GM18517 (cell line): ENCODE measurements at regions not wholly inside any gene's neighbourhood (a gene's known extent, or its start where the extent isn't known, plus 50 kb on each side); places are given as distances from the start of the nearest gene placed in this dataset.
"Not testable (repeated sequence)": the region's sequence is repeated elsewhere in the genome, so short reads cannot be mapped to it uniquely, and the experiment has no call there.

Experiments
- ATAC-seq: cut with Tn5 transposase; IDR thresholded peaks from one replicate; pipeline ENCODE4 v1.9.1; 2021; ENCODE audit warnings: mild to moderate bottlenecking, moderate library complexity; ENCODE audit not compliant: unreplicated experiment

- no peak for ATAC-seq
These were observed 61.4 kb downstream of the DDX53 start for GRCh38 chrX:23061116-23061515.

- ATAC-seq = no peak
These were observed 62.6 kb downstream of the DDX53 start for GRCh38 chrX:23062359-23062758.

GRCh38 chrX:23066588-23067281 lies 67.0 kb downstream of the DDX53 start:
- no peak for ATAC-seq

GRCh38 chrX:23075461-23075860 lies 75.7 kb downstream of the DDX53 start:
- not testable (repeated sequence) for ATAC-seq

GRCh38 chrX:23079347-23079746 lies 79.6 kb downstream of the DDX53 start:
- ATAC-seq = no peak

- no peak for ATAC-seq
These were observed 101.1 kb downstream of the DDX53 start for GRCh38 chrX:23100826-23101225.

GRCh38 chrX:23103546-23103945 lies 103.8 kb downstream of the DDX53 start:
- ATAC-seq = no peak

GRCh38 chrX:23114241-23114640 lies 114.5 kb downstream of the DDX53 start:
- no peak for ATAC-seq

GRCh38 chrX:23115651-23116050 lies 115.9 kb downstream of the DDX53 start:
- no peak for ATAC-seq

- ATAC-seq = no peak
These were observed 118.4 kb downstream of the DDX53 start for GRCh38 chrX:23118163-23118562.

GRCh38 chrX:23118890-23119527 lies 119.2 kb downstream of the DDX53 start:
- ATAC-seq = no peak

- no peak for ATAC-seq
These were observed 127.8 kb downstream of the DDX53 start for GRCh38 chrX:23127586-23127985.

- no peak for ATAC-seq
These were observed 133.8 kb downstream of the DDX53 start for GRCh38 chrX:23133551-23133950.

- ATAC-seq = no peak
These were observed 134.4 kb downstream of the DDX53 start for GRCh38 chrX:23134136-23134535.

- no peak for ATAC-seq
These were observed 137.1 kb downstream of the DDX53 start for GRCh38 chrX:23136816-23137215.

- no peak for ATAC-seq
These were observed 166.4 kb upstream of the PTCHD1 start for GRCh38 chrX:23168291-23168690.

- peak; percentile 59 for ATAC-seq
These were observed 148.7 kb upstream of the PTCHD1 start for GRCh38 chrX:23185951-23186350.

- ATAC-seq = no peak
These were observed 146.8 kb upstream of the PTCHD1 start for GRCh38 chrX:23187819-23188218.

- ATAC-seq = no peak
These were observed 139.6 kb upstream of the PTCHD1 start for GRCh38 chrX:23194885-23195554.

- no peak for ATAC-seq
These were observed 138.9 kb upstream of the PTCHD1 start for GRCh38 chrX:23195761-23196160.

- ATAC-seq = no peak
These were observed 132.9 kb upstream of the PTCHD1 start for GRCh38 chrX:23201706-23202105.

GRCh38 chrX:23202326-23202725 lies 132.3 kb upstream of the PTCHD1 start:
- no peak for ATAC-seq
